ENCODE measurements at regions not wholly inside any gene's neighbourhood (a gene's known extent, or its start where the extent isn't known, plus 50 kb on each side); places are given as distances from the start of the nearest gene placed in this dataset.

- peak; percentile 11 for DNase-seq
Observed at GRCh38 chr18:2337552-2338141, 233.7 kb downstream of the METTL4 start.

- DNase-seq: no peak
Observed at GRCh38 chr18:2338601-2339000, 232.7 kb downstream of the METTL4 start.

- DNase-seq: no peak
Observed at GRCh38 chr18:2340335-2340734, 231.0 kb downstream of the METTL4 start.

GRCh38 chr18:2348003-2348402 is 223.3 kb downstream of the METTL4 start:
- no peak for DNase-seq

GRCh38 chr18:2351126-2351850 is 220.0 kb downstream of the METTL4 start:
- DNase-seq: no peak

- DNase-seq: no peak
Observed at GRCh38 chr18:2354292-2354691, 217.0 kb downstream of the METTL4 start.

- no peak for DNase-seq
Observed at GRCh38 chr18:2356906-2357305, 214.4 kb downstream of the METTL4 start.

GRCh38 chr18:2360861-2361260 is 210.4 kb downstream of the METTL4 start:
- DNase-seq: no peak

GRCh38 chr18:2368102-2368501 is 203.2 kb downstream of the METTL4 start:
- no peak for DNase-seq

- no peak for DNase-seq
Observed at GRCh38 chr18:2376707-2377106, 194.6 kb downstream of the METTL4 start.

- no peak for DNase-seq
Observed at GRCh38 chr18:2380101-2380500, 191.2 kb downstream of the METTL4 start.

- no peak for DNase-seq
Observed at GRCh38 chr18:2381539-2381938, 189.8 kb downstream of the METTL4 start.

GRCh38 chr18:2387588-2387987 is 183.7 kb downstream of the METTL4 start:
- DNase-seq: no peak

GRCh38 chr18:2390158-2390557 is 181.1 kb downstream of the METTL4 start:
- DNase-seq: no peak

GRCh38 chr18:2391470-2391869 is 179.8 kb downstream of the METTL4 start:
- DNase-seq: no peak

GRCh38 chr18:2392446-2392845 is 178.9 kb downstream of the METTL4 start:
- no peak for DNase-seq

- DNase-seq: no peak
Observed at GRCh38 chr18:2394684-2395083, 176.6 kb downstream of the METTL4 start.

- DNase-seq: no peak
Observed at GRCh38 chr18:2395427-2396161, 175.7 kb downstream of the METTL4 start.

- DNase-seq: no peak
Observed at GRCh38 chr18:2396162-2396505, 175.2 kb downstream of the METTL4 start.

GRCh38 chr18:2400701-2401196 is 170.6 kb downstream of the METTL4 start:
- DNase-seq: no peak

GRCh38 chr18:2402084-2402483 is 169.2 kb downstream of the METTL4 start:
- DNase-seq: no peak

- no peak for DNase-seq
Observed at GRCh38 chr18:2406544-2406943, 164.8 kb downstream of the METTL4 start.

- DNase-seq: no peak
Observed at GRCh38 chr18:2407961-2408360, 163.3 kb downstream of the METTL4 start.

GRCh38 chr18:2409906-2410305 is 161.4 kb downstream of the METTL4 start:
- no peak for DNase-seq
